HUES64 (cell line): ENCODE measurements at regions not wholly inside any gene's neighbourhood (a gene's known extent, or its start where the extent isn't known, plus 50 kb on each side); places are given as distances from the start of the nearest gene placed in this dataset.

Experiments used
- H3K27ac ChIP-seq: 2 replicates; pipeline ENCODE4 v1.7.0; 2013; ENCODE audit warnings: low read depth, low read length, inconsistent platforms
- H3K27me3 ChIP-seq: 2 replicates; pipeline ENCODE4 v1.6.1; 2013; ENCODE audit warnings: mild to moderate bottlenecking, low read length; ENCODE audit not compliant: insufficient read depth
- H3K36me3 ChIP-seq: 2 replicates; pipeline ENCODE4 v1.6.1; 2013; ENCODE audit warnings: mild to moderate bottlenecking, low read length; ENCODE audit not compliant: insufficient read depth
- H3K4me1 ChIP-seq: 2 replicates; pipeline ENCODE4 v1.6.1; 2013; ENCODE audit warnings: mild to moderate bottlenecking, low read length, moderate library complexity; ENCODE audit not compliant: insufficient read depth
- H3K4me3 ChIP-seq: 2 replicates; pipeline ENCODE4 v1.5.1; 2013; ENCODE audit warnings: mild to moderate bottlenecking, low read length, moderate library complexity
- H3K9ac ChIP-seq: 2 replicates; pipeline ENCODE4 v1.6.1; 2013; ENCODE audit warnings: mild to moderate bottlenecking, low read depth, low read length
- H3K9me3 ChIP-seq: 2 replicates; pipeline ENCODE4 v1.6.1; 2013; ENCODE audit warnings: low read depth, low read length; ENCODE audit not compliant: insufficient read depth
- WGBS: fragments of 150-250, 120-280 bp; methylation state at CpG from one replicate; pipeline ENCODE4 v1.1.7; 2013; ENCODE audit warnings: missing lambda C conversion rate; 5-methylcytosine and 5-hydroxymethylcytosine counted together

DNA sequence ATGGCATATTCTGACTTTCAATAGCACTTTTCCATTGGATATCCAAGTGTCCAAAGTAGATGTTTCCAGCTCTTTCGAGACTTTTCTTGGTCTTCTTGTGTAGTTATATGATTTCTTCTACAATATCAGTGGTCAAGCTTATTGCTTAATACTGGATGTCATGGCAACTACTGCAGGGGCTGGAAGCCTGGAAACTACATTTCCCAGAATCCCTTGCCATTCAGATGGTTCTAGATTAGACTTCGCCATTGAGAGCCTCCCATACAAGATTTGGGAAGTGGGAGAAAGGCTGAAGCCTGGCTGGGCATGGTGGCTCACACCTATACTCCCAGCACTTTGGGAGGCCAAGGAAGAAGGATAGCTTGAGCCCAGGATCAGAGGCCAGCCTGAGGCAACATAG is 153.6 kb downstream of the C16orf95 start:
- Histone ChIP-seq H3K4me3 (no peak overlapping the region), H3K4me1 (peaks cover 4% of the 10 kb centered on the region; the same call in 1 of the 2 replicates), H3K9ac (no peak overlapping the region), H3K27me3 (no peaks in the 10 kb centered on the region), H3K27ac (no peak overlapping the region), H3K36me3 (no peaks in the 10 kb centered on the region), H3K9me3 (no peaks in the 10 kb centered on the region)
- 80% methylated on average over 1 of the region's 2 CpGs for WGBS

DNA sequence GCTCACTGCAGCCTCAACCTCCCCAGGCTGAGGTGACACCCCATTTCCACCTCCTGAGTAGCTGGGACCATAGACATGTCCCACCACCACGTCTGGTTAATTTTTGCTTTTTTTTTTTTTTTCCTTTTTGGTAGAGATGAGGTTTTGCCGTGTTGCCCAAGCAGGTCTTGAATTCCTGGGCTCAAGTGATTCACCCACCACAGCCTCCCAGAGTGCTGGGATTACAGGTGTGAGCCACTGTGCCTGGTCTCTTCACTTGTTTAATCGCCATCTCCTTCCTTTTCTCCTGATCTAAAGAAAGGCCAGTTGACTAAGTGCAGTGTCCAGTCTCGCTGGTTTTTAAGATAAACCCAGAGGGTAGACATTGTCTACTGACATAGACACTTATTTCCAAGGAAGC is 152.0 kb downstream of the C16orf95 start:
- 95% methylated on average over 3 of the region's 4 CpGs for WGBS
- no peak overlapping the region for H3K4me3 ChIP-seq
- no peak overlapping the region for H3K27ac ChIP-seq
- peaks cover 4% of the 10 kb centered on the region; the same call in 1 of the 2 replicates for H3K4me1 ChIP-seq
- H3K27me3 ChIP-seq: no peaks in the 10 kb centered on the region
- H3K36me3 ChIP-seq: no peaks in the 10 kb centered on the region
- no peak overlapping the region for H3K9ac ChIP-seq
- no peaks in the 10 kb centered on the region for H3K9me3 ChIP-seq

DNA sequence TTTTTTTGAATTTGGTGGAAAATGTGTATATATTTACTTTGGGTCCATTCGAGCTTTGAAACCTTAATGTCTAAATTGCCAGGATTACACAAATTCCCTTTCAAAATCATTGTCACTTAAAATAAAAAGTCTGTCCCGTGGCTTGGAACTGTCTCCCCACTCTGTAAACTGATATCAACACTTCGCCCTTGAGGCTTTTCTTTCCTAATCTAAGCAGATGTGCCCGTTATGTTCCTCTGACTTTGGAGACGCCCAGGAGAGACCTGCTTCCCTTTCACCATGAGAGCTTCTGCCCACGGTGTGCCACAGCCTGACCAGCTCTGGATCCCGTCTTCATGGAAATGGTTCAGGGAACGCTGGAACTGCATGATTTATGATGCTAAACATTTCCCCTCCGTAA is 151.3 kb downstream of the C16orf95 start:
- Histone ChIP-seq H3K36me3 (no peaks in the 10 kb centered on the region), H3K27ac (no peak overlapping the region), H3K4me3 (no peak overlapping the region), H3K4me1 (0 out of 2 replicates have a peak, but pooled peaks cover under 1% of the 10 kb centered on the region), H3K9ac (no peak overlapping the region), H3K9me3 (no peaks in the 10 kb centered on the region), H3K27me3 (no peaks in the 10 kb centered on the region)
- 90% methylated on average over 9 of the region's 9 CpGs for WGBS

DNA sequence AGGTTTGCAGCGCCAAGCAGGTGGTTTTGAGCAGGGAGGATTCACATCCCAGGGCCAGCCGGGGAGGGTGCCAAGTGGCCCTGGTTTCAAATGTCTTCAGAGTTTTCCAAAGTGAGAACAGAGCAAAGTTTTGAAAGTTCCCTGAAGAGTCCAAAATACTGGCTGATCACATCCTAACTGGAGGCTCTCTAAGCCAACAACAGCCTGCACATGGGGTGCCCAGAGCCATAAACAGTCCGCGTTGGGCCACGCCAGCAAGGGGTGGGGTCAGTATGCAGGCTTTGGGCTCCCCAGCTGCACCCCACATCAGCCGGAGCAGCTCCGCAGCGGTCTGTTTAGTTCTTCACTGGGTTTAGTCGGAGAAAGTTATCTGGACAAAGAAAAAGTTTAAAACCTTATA is 150.9 kb downstream of the C16orf95 start:
- Histone ChIP-seq H3K36me3 (no peaks in the 10 kb centered on the region), H3K4me1 (no peaks in the 10 kb centered on the region), H3K27me3 (no peaks in the 10 kb centered on the region), H3K9ac (no peak overlapping the region), H3K9me3 (no peaks in the 10 kb centered on the region), H3K4me3 (no peak overlapping the region), H3K27ac (no peak overlapping the region)
- WGBS: 95% methylated on average over 9 of the region's 9 CpGs

DNA sequence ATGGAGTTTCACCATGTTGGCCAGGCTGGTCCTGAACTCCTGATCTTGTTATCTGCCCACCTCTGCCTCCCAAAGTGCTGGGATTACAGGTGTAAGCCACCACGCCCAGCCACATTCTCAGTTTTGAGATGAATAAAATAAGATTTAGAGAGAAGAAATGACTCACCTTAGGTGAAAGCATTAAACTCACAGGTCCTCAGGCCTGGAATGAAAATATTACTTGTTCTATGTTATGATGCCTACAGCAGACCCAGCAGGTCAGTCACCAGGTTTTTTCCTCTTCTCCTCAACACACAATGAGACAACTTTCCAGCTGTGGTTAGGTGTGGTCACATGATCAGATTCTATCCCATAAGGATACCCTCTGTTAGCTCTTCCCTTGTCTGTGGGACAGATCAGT is 150.3 kb downstream of the C16orf95 start:
- Histone ChIP-seq H3K4me1 (no peaks in the 10 kb centered on the region), H3K27ac (no peak overlapping the region), H3K4me3 (no peak overlapping the region), H3K9ac (no peak overlapping the region), H3K27me3 (no peaks in the 10 kb centered on the region), H3K9me3 (no peaks in the 10 kb centered on the region), H3K36me3 (no peaks in the 10 kb centered on the region)
- WGBS: 100% methylated on average over 1 of the region's 1 CpG

DNA sequence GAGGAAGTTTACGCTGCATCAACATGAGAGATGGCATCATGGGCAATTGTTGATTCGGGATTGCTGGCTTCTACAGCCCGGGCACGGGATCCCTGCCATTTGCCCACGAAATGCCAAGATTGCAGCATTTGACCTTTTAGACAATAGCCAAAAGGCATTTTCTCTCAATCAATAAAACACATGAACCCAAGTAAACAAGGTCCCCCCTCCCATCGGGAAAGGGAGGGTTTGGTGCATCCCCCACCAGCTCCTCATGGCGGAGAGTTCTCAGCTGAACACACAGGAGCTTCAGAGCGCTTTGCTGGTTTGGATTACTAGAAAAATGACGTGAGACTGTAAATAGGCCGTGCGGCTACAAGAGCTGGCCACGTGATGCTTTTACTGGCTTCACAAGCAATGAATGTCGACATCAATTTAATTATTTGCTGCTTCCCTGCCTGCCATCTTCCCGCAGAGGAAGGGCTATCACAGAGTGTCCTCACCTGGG is 147.6 kb downstream of the C16orf95 start:
- Histone ChIP-seq H3K9me3 (no peaks in the 10 kb centered on the region), H3K4me3 (no peak overlapping the region)
- WGBS: 91% methylated on average over 14 of the region's 14 CpGs

DNA sequence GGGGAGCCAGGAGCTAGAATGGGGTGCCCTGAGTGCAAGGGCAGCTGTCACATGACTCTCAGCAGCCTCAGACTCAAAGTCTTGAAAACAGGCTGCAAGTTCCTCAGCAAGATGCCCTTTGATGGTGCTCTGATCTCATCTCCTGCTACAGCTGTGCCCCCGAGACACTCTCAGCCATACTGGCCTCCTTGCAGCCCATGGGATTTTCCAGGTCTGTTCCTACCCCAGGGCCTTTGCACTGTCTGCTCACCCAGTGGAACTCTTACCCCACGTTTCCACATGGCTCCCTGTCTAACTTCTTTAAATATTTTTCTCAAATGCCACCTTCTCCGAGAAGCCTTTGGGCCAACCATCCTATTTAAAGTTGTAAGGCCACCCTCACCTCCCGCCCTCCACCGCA is 146.9 kb downstream of the C16orf95 start:
- no peaks in the 10 kb centered on the region for H3K4me1 ChIP-seq
- H3K36me3 ChIP-seq: no peaks in the 10 kb centered on the region
- H3K4me3 ChIP-seq: no peak overlapping the region
- H3K9me3 ChIP-seq: no peaks in the 10 kb centered on the region
- 92% methylated on average over 5 of the region's 5 CpGs for WGBS
- H3K9ac ChIP-seq: no peak overlapping the region
- no peaks in the 10 kb centered on the region for H3K27me3 ChIP-seq
- H3K27ac ChIP-seq: no peak overlapping the region

More for the DNA sequence above, 147.6 kb downstream of the C16orf95 start:
- Histone ChIP-seq H3K9ac (no peak overlapping the region), H3K27me3 (no peaks in the 10 kb centered on the region), H3K36me3 (no peaks in the 10 kb centered on the region), H3K4me1 (no peaks in the 10 kb centered on the region), H3K27ac (no peak overlapping the region)

DNA sequence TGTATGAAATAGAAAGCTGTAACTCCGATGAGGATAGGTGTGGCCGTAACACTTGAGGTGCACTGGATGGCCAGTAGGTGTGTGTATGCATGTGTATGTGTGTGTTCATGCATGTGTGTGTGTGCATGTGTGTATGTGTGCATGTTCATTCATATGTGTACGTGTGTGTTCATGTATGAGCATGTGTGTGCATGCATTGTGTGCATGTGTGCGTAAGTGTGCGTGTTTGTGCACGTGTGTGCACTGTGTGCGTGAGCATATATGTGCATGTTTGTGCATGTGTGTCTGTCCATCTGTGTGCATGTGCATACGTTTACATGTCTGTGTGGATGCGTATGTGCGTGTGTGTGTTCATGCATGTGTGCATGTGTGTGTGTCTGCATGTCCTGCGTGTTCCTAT is 145.5 kb downstream of the C16orf95 start:
- H3K9ac ChIP-seq: no peak overlapping the region
- H3K4me1 ChIP-seq: no peaks in the 10 kb centered on the region
- H3K27me3 ChIP-seq: no peaks in the 10 kb centered on the region; the same call in 1 of the 2 replicates
- no peak overlapping the region for H3K4me3 ChIP-seq
- H3K36me3 ChIP-seq: no peaks in the 10 kb centered on the region
- 95% methylated on average over 11 of the region's 11 CpGs for WGBS
- no peak overlapping the region for H3K27ac ChIP-seq
- H3K9me3 ChIP-seq: no peaks in the 10 kb centered on the region

DNA sequence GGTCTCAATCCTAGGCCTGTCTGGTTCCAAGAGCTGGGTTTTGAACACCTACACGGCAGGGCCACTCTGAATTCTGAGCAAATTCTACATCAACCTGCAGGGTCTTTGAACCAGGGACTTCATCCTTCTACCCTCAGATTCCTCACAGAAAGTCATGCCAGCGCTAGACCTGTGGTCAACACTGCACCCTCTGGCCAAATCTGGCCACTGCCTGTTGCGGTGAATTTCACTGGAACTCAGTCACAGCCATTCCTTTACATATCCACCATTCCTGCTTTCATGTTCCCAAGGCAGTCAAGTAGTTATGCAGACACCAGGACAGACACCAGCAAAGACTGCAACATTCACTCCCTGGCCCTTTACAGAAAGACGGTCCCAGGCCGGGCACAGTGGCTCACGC is 144.6 kb downstream of the C16orf95 start:
- 83% methylated on average over 6 of the region's 6 CpGs for WGBS
- H3K9me3 ChIP-seq: no peaks in the 10 kb centered on the region
- no peak overlapping the region for H3K4me3 ChIP-seq
- H3K4me1 ChIP-seq: no peaks in the 10 kb centered on the region
- no peak overlapping the region for H3K27ac ChIP-seq
- peaks cover 5% of the 10 kb centered on the region; the same call in 1 of the 2 replicates for H3K27me3 ChIP-seq
- H3K9ac ChIP-seq: no peak overlapping the region
- H3K36me3 ChIP-seq: no peaks in the 10 kb centered on the region

DNA sequence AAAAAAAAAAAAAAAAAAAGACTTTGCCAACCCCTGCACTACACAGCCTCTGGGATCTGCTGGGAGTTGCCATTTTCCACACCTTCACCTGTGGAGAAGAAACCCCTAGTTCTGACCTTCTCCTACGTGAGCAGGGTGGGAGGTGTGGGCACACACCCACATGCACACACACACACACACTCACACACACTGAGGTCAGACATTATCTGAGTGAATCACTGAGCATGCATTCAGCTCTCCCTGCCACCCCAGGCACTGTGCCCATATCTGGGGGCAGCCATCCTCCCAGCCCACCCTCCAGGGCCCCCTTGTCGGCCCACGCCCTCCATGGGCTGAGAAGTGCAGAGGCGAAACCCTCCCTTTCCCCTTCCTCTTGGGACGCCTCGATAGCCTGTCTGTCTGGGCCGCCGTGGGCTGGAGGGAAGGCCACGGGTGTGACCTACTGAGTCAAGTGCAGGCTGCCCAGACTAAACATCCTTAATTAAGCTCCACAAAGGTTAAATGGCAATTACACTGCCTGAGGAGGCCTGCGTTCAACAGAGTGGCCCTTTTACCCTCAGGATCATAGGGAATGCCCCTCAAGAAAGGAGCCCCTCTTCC is 143.8 kb downstream of the C16orf95 start:
- Histone ChIP-seq H3K36me3 (no peaks in the 10 kb centered on the region), H3K27me3 (peaks cover 5% of the 10 kb centered on the region; the same call in 1 of the 2 replicates), H3K27ac (no peak overlapping the region), H3K9me3 (no peaks in the 10 kb centered on the region), H3K9ac (no peak overlapping the region), H3K4me3 (no peak overlapping the region), H3K4me1 (peaks cover 4% of the 10 kb centered on the region; the same call in 1 of the 2 replicates)
- 92% methylated on average over 10 of the region's 10 CpGs for WGBS

DNA sequence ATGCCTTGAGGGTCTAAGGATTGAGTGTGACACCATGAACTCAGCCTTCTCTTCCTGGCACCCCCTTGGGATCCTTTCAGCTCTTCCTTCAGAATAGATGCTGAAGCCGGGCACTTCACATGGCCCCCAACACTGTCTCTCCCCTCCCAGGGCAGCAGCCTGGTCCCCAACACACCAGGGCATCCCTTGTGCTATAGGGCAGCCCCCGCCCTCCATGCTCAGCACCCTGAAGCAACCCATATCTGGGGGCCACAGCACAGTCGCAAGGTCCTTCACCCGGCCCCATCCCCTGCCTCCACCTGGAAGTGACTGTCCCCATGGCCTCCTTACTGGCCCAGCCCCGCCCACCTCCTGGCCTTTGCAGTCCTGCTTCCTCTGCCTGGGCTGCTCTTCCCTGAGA is 143.1 kb downstream of the C16orf95 start:
- H3K27me3 ChIP-seq: peaks cover 5% of the 10 kb centered on the region; the same call in 1 of the 2 replicates

DNA sequence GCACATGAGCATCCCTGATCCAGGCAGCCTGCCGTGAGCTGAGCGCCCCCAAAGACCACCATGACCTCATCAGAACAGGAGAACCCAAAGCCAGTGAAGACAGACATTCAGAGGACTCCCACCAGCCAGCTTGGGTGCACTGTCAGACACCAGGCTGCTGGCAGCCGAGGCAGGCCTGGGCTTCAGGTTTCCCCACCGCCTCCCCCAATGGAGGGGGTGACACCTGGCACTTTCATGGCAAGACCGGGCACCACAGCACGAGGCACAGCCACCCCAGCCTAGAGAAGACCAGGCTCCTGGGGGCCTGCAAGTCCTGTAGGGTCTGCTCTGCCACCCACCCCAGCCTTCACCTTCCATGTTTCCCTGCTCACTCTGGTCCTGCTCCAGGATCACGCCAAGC is 140.5 kb downstream of the C16orf95 start:
- H3K9ac ChIP-seq: no peak overlapping the region
- H3K27ac ChIP-seq: no peak overlapping the region
- H3K9me3 ChIP-seq: no peaks in the 10 kb centered on the region
- no peaks in the 10 kb centered on the region for H3K36me3 ChIP-seq
- peaks cover 5% of the 10 kb centered on the region; the same call in 1 of the 2 replicates for H3K27me3 ChIP-seq
- H3K4me1 ChIP-seq: peaks cover 10% of the 10 kb centered on the region
- 97% methylated on average over 7 of the region's 7 CpGs for WGBS
- no peak overlapping the region for H3K4me3 ChIP-seq

More for the DNA sequence above, 143.1 kb downstream of the C16orf95 start:
- H3K9ac ChIP-seq: no peak overlapping the region
- peaks cover 5% of the 10 kb centered on the region for H3K4me1 ChIP-seq
- no peak overlapping the region for H3K4me3 ChIP-seq
- H3K36me3 ChIP-seq: no peaks in the 10 kb centered on the region
- no peaks in the 10 kb centered on the region for H3K9me3 ChIP-seq
- H3K27ac ChIP-seq: no peak overlapping the region
- 87% methylated on average over 5 of the region's 5 CpGs for WGBS
